ENCODE measurements at regions not wholly inside any gene's neighbourhood (a gene's known extent, or its start where the extent isn't known, plus 50 kb on each side); places are given as distances from the start of the nearest gene placed in this dataset.

DNA sequence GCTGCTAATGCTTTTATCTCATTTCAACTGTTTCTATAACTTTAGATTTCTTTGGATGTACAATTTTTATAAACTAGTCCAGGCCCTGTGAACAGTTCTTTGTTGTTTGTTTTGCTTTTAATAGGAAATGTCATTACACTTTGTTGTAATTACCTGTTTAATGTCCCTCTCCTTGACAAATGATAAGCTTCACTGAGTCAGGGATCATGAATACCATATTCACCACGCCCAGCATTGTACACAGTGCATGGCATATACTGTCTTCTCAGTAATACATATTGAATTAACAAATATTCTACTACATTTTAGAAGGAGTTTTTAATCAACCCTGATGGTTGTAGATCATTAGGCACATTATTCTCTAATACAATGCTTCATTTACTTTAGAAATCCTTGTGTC lies 1105.0 kb downstream of the MAT2B start:
- H3K9me3 Mint-ChIP-seq, result peaks cover 3% of the 10 kb centered on the region
- no peak overlapping the region for H3K4me3 Mint-ChIP-seq
- no peaks in the 10 kb centered on the region for H3K36me3 Mint-ChIP-seq
- DNase-seq (ENCODE audit: low spot score in 2 of 2), result no peak
- no peaks in the 10 kb centered on the region for H3K4me1 Mint-ChIP-seq
- H3K27ac Mint-ChIP-seq, result no peak overlapping the region
- no peak for ATAC-seq

DNA sequence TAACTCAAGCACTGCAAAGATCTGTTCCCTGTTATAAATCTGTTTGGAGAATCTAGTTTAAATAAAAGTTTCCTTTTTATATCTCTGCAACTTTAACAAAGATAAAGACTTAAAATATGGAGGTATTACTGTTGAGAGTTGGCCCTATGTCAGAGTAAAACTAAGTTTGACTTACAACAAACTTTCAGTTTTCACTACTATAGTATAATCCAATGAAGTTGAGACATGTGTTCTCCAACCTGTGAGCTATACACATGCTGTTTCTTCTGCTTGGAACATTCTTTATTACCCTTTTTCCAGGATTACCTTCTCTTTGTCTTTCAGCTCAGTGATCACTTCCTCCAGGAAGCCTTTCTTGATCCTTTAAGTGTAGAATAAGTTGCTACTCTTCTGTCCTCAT lies 1109.3 kb downstream of the MAT2B start:
- Mint-ChIP-seq H3K4me1 (no peaks in the 10 kb centered on the region), H3K9me3 (peaks cover 4% of the 10 kb centered on the region), H3K27ac (no peak overlapping the region), H3K4me3 (no peak overlapping the region), H3K36me3 (no peaks in the 10 kb centered on the region)
- ATAC-seq, result no peak
- no peak for DNase-seq (ENCODE audit: low spot score in 2 of 2)

DNA sequence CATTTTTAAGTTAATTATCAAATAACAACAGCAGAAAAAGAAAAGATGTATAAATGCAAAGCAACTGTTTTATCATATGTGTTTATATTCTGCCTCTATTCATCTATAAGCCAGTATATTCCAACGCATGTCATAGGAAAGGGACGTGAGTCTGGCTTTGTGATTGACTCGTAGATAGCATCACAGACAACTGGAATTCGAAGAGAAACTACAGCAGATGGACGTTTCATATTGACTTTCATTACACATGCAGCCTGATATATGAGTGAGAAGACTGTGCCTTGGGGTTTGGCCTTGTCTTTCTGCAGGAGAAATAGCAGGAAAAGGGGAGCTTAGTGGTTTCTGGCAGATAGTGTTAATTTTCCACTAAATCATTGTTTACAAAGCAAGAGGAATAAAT lies 1111.9 kb downstream of the MAT2B start:
- Mint-ChIP-seq H3K9me3 (peaks cover 10% of the 10 kb centered on the region), H3K27ac (no peak overlapping the region), H3K4me3 (no peak overlapping the region), H3K36me3 (no peaks in the 10 kb centered on the region), H3K4me1 (no peaks in the 10 kb centered on the region)
- DNase-seq (ENCODE audit: low spot score in 2 of 2), result no peak
- ATAC-seq, result no peak

- Mint-ChIP-seq H3K4me3 (no peak overlapping the region), H3K9me3 (peaks cover 5% of the 10 kb centered on the region), H3K36me3 (no peaks in the 10 kb centered on the region), H3K4me1 (no peaks in the 10 kb centered on the region), H3K27ac (no peak overlapping the region)
- ATAC-seq, result no peak
- no peak for DNase-seq (ENCODE audit: low spot score in 2 of 2)
Measured at GRCh38 chr5:164627021-164627420, 1121.6 kb downstream of the MAT2B start.

DNA sequence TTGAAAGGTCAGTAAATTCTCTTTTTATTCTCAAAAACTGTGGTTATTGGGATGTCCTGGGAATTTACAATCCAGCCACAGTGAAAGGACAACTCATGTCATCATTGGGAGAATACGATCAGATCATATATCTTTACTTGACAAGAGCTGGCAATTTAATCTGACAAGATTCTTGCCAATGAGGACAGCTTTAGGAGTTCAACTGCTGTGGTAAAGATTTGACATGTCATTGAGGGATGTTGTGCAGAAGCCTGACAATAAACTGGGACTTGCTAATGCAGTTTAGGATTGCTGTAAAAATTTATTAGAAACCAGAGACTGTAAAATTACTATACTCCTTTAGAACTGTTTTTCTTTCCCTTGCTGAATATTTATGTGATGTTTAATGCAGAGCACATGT lies 1131.0 kb downstream of the MAT2B start:
- DNase-seq (ENCODE audit: low spot score in 2 of 2), result no peak
- no peak overlapping the region for H3K4me3 Mint-ChIP-seq
- no peaks in the 10 kb centered on the region for H3K36me3 Mint-ChIP-seq
- peaks cover 8% of the 10 kb centered on the region for H3K9me3 Mint-ChIP-seq
- no peaks in the 10 kb centered on the region for H3K4me1 Mint-ChIP-seq
- no peak for ATAC-seq
- H3K27ac Mint-ChIP-seq, result no peak overlapping the region

- no peaks in the 10 kb centered on the region for H3K36me3 Mint-ChIP-seq
- no peak overlapping the region for H3K4me3 Mint-ChIP-seq
- ATAC-seq (no peak), DNase-seq (ENCODE audit: low spot score in 2 of 2) (no peak)
- no peak overlapping the region for H3K27ac Mint-ChIP-seq
- no peaks in the 10 kb centered on the region for H3K4me1 Mint-ChIP-seq
- peaks cover 8% of the 10 kb centered on the region for H3K9me3 Mint-ChIP-seq
Measured at GRCh38 chr5:164637931-164638521, 1132.6 kb downstream of the MAT2B start.

GRCh38 chr5:164649266-164649665 lies 1143.8 kb downstream of the MAT2B start:
- Mint-ChIP-seq H3K36me3 (no peaks in the 10 kb centered on the region), H3K9me3 (peaks cover 15% of the 10 kb centered on the region), H3K27ac (no peak overlapping the region), H3K4me3 (no peak overlapping the region), H3K4me1 (no peaks in the 10 kb centered on the region)
- no peak for DNase-seq (ENCODE audit: low spot score in 2 of 2)
- ATAC-seq, result no peak

DNA sequence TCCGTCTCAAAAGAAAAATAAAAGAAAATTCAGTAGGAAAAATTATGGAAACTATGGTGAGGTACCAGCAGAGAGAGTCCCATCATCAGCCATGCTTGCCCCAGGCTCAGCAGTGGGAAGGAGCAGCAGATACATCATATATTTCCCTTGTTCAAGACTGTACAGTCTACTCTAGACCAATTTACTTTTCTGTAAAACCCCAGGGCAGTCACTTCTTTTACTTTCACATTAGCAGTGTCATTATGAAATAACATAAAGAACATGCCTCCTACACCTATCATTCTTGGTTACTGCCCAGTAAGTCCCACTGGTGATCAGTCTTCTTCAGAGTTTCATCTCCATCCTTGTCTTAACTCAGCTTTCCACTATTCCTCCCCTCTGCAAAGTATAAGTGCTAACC lies 1145.0 kb downstream of the MAT2B start:
- Mint-ChIP-seq H3K36me3 (no peaks in the 10 kb centered on the region), H3K4me3 (no peak overlapping the region), H3K9me3 (peaks cover 20% of the 10 kb centered on the region), H3K4me1 (no peaks in the 10 kb centered on the region), H3K27ac (no peak overlapping the region)
- DNase-seq (ENCODE audit: low spot score in 2 of 2), result no peak
- ATAC-seq, result peak; percentile 26

GRCh38 chr5:164651546-164652275 lies 1146.3 kb downstream of the MAT2B start:
- H3K4me3 Mint-ChIP-seq, result no peak overlapping the region
- no peak overlapping the region for H3K27ac Mint-ChIP-seq
- peaks cover 20% of the 10 kb centered on the region for H3K9me3 Mint-ChIP-seq
- ATAC-seq, result no peak
- no peak for DNase-seq (ENCODE audit: low spot score in 2 of 2)
- no peaks in the 10 kb centered on the region for H3K4me1 Mint-ChIP-seq
- no peaks in the 10 kb centered on the region for H3K36me3 Mint-ChIP-seq

GRCh38 chr5:164652276-164652660 lies 1146.8 kb downstream of the MAT2B start:
- Mint-ChIP-seq H3K36me3 (no peaks in the 10 kb centered on the region), H3K4me3 (no peak overlapping the region), H3K9me3 (peaks cover 20% of the 10 kb centered on the region), H3K4me1 (no peaks in the 10 kb centered on the region), H3K27ac (no peak overlapping the region)
- ATAC-seq (no peak), DNase-seq (ENCODE audit: low spot score in 2 of 2) (no peak)

- ATAC-seq, result no peak
- Mint-ChIP-seq H3K36me3 (no peaks in the 10 kb centered on the region), H3K4me1 (no peaks in the 10 kb centered on the region), H3K4me3 (no peak overlapping the region), H3K9me3 (peaks cover 7% of the 10 kb centered on the region), H3K27ac (no peak overlapping the region)
- no peak for DNase-seq (ENCODE audit: low spot score in 2 of 2)
Measured at GRCh38 chr5:164663198-164663989, 1158.0 kb downstream of the MAT2B start.

- H3K4me1 Mint-ChIP-seq, result no peaks in the 10 kb centered on the region
- no peak overlapping the region for H3K27ac Mint-ChIP-seq
- H3K4me3 Mint-ChIP-seq, result no peak overlapping the region
- ATAC-seq (no peak), DNase-seq (ENCODE audit: low spot score in 2 of 2) (no peak)
- H3K9me3 Mint-ChIP-seq, result no peaks in the 10 kb centered on the region
- no peaks in the 10 kb centered on the region for H3K36me3 Mint-ChIP-seq
Measured at GRCh38 chr5:164671640-164672039, 1166.2 kb downstream of the MAT2B start.

DNA sequence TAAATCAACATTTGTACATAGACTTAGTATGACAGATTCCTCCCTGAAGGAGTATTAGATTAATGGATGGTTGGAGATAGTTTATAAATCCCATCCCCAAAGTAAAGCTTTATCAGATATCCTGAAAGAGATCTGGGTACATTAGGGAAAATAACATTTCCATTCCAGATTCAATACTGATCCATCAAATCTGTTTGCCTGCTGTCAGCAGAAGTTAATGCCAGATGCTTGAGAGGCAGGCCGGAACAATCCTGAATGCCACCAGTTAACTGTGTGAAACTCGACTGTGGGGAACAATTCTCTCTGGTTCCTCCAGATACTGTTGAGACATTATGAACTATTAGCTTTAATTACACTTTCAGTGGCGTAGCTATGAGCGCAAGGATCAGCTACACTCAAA lies 1166.8 kb downstream of the MAT2B start:
- Mint-ChIP-seq H3K4me3 (no peak overlapping the region), H3K27ac (no peak overlapping the region), H3K9me3 (no peaks in the 10 kb centered on the region), H3K36me3 (no peaks in the 10 kb centered on the region), H3K4me1 (no peaks in the 10 kb centered on the region)
- ATAC-seq, result no peak
- DNase-seq (ENCODE audit: low spot score in 2 of 2), result no peak

DNA sequence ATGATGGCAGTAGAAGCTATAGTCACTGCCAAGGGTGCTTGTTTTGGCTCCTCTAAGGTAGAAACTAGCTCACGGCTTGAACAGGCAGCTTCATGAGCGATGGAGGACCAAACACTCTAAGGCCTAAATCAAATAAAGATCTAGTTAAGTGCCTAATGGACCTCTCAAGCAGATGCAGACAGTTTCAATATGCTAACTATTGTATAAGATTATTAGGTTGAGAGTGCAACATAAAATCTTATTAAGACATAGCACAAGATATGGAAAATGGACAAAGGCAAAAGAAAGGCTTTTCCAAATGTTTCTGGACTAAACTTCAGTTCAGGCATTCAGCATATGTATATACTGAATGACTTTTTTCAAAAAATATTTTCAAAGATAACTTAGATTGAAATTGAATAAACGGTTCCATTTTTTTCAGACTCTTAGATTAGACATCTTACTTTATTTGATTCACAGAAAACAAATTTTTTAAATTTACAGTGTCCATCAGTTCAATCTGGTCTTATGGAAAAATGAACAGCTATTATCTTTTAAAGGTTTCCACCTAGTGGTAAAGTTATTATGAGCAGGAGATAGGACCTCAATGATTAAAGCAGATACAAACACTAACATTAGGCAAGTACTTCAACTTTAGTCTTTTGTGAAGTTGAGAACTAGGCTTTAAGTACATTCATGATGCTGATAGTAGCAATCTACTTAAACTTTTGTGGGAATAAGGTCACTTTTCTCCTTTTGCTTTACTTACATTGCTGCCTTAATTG lies 1167.7 kb downstream of the MAT2B start:
- DNase-seq (ENCODE audit: low spot score in 2 of 2) (no peak), ATAC-seq (no peak)
- no peak overlapping the region for H3K27ac Mint-ChIP-seq
- H3K9me3 Mint-ChIP-seq, result no peaks in the 10 kb centered on the region
- H3K4me1 Mint-ChIP-seq, result no peaks in the 10 kb centered on the region
- no peak overlapping the region for H3K4me3 Mint-ChIP-seq
- H3K36me3 Mint-ChIP-seq, result no peaks in the 10 kb centered on the region

- no peaks in the 10 kb centered on the region for H3K4me1 Mint-ChIP-seq
- H3K9me3 Mint-ChIP-seq, result peaks cover 3% of the 10 kb centered on the region
- H3K36me3 Mint-ChIP-seq, result no peaks in the 10 kb centered on the region
Measured at GRCh38 chr5:164679461-164679860, 1174.0 kb downstream of the MAT2B start.

More at GRCh38 chr5:164679461-164679860, 1174.0 kb downstream of the MAT2B start:
- DNase-seq (ENCODE audit: low spot score in 2 of 2) (no peak), ATAC-seq (no peak)
- no peak overlapping the region for H3K4me3 Mint-ChIP-seq
- no peak overlapping the region for H3K27ac Mint-ChIP-seq
